Myocyte (in vitro differentiated cells): ENCODE measurements at regions not wholly inside any gene's neighbourhood (a gene's known extent, or its start where the extent isn't known, plus 50 kb on each side); places are given as distances from the start of the nearest gene placed in this dataset.
"Not testable (repeated sequence)": the region's sequence is repeated elsewhere in the genome, so short reads cannot be mapped to it uniquely, and the experiment has no call there.

ENCODE experiments used
- DNase-seq: peaks from one replicate; pipeline ENCODE4 v3.0.0-alpha.2; 2012; ENCODE audit warnings: low read depth

DNA sequence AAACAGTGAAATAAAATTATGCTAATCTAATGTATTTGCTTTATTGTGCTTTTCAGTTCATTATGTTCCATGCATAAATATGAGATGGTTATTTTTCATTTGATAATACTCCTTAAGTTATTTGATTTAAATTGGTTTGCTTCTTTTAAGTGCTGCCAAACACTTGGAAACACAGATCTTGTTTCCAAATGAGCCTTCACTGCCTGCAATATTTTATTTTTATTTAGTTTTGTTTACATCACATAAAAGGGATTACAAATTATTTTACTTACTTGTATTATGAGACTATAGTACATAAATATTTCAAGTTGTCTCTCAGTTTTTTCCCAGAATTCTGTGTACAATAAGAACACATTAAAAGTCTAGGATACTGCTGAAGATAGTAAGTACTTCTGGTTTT lies 1662.4 kb upstream of the B3GALT2 start:
- no peak for DNase-seq

DNA sequence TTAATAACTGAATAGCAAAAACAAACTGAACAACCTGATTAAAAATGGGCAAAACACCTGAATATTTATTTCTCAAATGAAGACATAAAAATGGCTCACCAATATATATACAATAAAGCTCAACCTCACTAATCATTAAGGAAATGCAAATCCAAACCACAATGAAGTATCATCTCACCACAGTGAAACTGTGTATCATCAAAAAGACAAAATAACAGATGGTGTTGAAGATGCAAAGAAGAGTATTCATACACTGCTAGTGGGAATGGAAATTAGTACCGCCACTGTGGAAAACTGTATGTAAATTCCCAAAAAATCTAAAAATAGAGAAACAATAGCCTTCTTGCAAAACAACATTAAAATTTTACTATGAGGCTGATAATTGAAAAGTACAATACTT lies 1660.1 kb upstream of the B3GALT2 start:
- DNase-seq = no peak

- DNase-seq = no peak
These were observed 1656.7 kb upstream of the B3GALT2 start for GRCh38 chr1:194843077-194843476.

DNA sequence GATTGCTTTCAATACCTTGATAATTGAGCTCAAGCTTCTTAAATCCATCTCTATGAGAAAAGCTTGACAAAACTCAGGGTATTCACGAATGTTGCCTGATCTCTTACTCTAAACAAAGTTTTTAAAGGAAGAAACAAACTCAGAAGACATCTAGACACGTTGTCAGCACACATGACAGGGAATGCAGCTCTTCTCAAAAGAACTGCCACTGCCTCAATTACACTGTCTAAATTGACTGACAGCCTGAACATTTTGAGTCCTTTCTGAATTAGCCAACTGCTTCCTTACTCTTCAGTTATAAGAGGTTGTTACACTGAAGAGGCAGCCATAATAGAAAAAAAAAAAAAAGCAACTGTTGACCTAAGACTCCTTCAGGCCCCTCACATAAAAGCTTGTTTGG lies 1646.7 kb upstream of the B3GALT2 start:
- no peak for DNase-seq

DNA sequence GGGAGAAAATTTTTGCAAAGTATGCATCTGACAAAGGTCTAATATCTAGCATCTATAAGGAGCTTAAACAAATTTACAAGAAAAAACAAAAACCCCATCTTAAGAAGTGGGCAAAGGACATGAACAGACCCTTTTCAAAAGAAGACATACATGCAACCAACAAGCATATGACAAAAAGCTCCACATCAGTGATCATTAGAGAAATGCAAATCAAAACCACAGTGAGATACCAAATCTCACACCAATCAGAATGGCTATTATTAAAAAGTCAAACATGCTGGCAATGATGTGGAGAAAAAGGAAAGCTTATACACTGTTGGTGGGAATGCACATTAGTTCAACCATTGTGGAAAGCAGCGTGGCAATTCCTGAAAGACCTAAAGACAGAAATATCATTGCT lies 1645.2 kb upstream of the B3GALT2 start:
- not testable (repeated sequence) for DNase-seq

GRCh38 chr1:194830387-194830786 lies 1644.0 kb upstream of the B3GALT2 start:
- DNase-seq = no peak

- DNase-seq = no peak
These were observed 1643.1 kb upstream of the B3GALT2 start for GRCh38 chr1:194829492-194829891.

DNA sequence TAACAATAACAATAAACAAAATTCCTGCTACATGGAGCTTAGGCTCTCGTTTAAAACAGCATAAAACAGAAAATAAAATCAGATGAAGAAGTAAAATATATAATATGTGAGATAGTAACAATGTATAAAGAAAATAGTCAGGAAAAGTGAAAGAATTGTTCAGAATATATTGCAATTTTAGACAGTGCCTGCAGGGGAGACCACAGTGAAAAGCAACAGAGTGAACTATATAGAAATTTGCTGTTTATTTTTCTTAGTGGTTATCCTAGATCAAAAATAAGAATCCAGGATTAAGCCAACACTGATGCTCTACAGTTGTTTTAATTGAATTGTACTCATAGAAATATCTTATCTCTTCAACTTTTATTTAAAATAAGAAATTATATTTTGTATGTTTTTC lies 1639.0 kb upstream of the B3GALT2 start:
- no peak for DNase-seq

DNA sequence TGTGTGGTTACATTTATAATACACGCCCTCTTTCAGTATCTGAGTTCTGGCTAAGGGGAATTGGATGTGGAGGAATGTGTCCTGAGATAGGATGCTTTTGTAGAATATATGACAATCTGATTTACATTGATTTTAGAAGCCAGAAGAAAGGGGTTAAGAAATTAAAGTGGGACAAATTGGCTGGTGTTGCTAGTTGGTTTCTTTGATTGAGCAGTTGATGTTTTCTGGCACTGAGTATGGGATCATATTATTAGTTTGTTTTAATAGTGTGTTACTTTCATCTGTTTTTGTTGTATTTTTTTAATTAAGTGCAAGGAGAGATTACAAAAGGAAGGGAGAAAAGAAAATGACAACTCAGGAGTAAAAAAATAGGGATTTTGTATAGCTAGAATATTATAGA lies 1634.7 kb upstream of the B3GALT2 start:
- no peak for DNase-seq

DNA sequence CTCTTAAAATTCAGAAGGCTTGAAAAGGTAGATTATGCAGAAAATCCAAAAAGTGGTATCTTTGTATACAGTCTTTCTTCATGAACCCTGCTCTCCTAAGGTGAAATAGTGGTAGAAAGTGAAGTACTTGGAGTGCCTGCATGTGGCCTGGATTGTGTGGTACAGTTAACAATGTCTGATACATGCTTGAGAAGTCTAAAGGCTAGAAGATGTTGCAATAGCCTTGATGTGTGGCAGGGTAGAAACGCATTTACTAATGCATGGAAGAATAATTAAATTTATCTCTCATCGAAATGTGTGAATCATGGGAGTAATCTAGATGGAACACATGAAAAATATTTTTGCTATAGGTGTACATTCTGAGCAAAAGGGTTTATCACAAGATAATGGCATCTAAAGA lies 1632.3 kb upstream of the B3GALT2 start:
- DNase-seq = no peak

DNA sequence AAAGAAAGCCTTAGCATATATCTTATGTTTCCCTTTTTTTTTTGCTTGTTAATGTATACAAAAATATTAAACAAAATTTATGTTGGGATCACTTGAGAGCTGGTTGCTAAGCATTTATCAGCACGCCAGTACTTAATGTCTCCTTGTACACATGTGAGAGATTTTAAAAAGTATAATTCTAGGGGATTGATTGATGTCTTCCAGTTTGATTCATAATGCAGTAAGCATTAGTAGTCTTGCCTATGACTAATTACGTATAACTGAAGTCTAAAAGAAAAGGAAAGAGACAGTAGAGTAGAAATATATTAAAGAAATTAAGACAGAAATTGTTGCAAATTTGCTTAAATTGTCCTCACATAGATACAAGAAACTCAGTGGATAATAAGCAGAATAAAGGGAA lies 1630.4 kb upstream of the B3GALT2 start:
- DNase-seq = no peak

DNA sequence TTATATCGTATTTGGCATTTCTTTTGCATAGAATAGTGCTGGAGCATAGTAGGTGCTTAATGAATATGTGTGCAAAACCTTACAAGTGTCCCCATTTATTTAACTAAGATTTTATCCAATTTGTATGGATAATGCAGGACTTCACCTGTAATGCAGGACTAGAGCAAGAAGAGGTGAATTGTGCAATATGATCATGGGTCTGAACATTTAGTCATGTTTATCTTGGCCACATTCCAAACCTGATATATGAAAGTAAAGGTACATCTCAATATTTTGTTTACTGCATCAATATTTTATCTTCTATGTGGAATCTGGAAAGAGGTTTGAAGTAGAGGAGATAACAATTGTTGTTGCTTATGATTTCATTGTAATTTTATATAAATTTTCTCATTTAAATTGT lies 1626.7 kb upstream of the B3GALT2 start:
- DNase-seq = no peak

- no peak for DNase-seq
These were observed 1623.3 kb upstream of the B3GALT2 start for GRCh38 chr1:194809665-194810064.

- no peak for DNase-seq
These were observed 1622.8 kb upstream of the B3GALT2 start for GRCh38 chr1:194809215-194809614.

DNA sequence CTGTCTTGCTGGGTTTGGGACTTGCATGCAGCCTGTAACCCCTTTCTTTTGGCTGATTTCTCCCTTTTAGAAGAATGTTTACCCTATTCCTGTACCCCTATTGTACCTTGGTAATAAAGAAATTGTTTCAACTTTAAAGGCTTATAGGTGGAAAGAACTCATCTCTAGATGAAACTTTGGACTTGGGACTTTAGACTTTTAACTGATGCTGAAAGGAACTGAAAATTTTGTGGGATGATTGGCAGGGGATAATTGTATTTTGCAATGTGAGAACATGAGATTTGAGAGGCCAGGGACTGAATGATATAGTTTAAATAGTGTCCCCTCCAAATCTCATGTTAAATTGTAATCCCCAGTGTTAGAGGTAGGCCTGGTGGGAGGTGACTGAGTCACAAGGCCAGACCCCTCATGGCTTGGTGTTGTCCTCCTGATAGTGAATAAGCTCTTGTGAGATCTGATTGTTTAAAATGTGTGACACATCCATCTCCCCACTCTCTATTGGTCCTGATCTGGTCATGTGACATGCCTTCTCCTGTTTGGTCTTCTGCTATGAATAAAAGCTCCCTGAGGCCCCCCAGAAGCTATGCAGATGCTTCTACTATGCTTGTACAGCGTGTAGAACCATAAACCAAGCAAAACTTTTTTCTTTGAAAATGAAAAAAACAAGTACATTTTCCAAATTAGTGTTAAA lies 1621.3 kb upstream of the B3GALT2 start:
- no peak for DNase-seq

DNA sequence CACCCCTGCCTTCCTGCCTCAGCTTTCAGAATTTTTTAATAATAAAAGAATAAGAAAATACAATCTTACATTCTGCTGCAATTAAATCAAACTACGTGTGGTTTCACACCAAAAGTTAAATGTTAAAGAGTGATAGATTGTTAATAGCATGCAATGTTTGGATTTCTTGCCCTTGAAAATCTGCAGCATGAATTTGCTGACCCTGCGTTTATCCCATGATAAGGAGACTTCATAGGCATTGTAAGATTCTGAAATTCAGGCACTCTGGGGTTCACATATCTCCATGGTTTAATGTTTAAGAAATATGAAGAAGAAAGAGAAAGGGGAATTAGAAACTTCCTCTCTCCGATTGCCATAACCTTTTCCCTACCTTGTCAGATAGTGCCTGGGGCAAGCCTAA lies 1616.2 kb upstream of the B3GALT2 start:
- no peak for DNase-seq

DNA sequence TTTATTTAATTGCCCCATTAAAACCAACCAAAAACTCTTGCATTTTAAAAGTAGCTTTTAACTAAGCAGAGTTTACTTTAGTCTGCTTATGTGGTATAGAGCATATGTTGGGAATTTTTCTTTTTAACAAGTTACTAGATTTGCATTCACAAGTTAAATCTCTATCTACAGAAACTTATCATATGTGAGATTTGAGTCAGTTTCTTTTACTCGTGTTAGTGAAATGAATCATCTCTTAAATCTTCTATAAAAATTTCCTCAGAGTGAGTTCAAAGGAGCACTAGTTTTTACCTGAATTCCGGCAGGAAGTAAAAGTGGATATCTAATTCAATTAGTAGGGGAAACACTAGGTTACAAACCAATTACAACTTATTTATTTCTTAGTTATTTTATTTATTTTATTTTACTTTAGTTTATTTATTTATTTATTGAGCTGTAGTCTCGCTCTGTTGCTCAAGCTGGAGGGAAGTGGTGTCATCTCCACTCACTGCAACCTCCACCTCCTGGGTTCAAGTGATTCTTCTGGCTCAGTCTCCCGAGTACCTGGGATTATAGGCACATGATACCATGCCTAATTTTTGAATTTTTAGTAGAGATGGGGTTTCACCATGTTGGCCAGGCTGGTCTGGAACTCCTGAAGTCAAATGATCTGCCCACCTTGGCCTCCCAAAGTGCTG lies 1609.6 kb upstream of the B3GALT2 start:
- no peak for DNase-seq

GRCh38 chr1:194787001-194787400 lies 1600.6 kb upstream of the B3GALT2 start:
- DNase-seq = no peak

- DNase-seq = no peak
These were observed 1599.6 kb upstream of the B3GALT2 start for GRCh38 chr1:194786027-194786426.

DNA sequence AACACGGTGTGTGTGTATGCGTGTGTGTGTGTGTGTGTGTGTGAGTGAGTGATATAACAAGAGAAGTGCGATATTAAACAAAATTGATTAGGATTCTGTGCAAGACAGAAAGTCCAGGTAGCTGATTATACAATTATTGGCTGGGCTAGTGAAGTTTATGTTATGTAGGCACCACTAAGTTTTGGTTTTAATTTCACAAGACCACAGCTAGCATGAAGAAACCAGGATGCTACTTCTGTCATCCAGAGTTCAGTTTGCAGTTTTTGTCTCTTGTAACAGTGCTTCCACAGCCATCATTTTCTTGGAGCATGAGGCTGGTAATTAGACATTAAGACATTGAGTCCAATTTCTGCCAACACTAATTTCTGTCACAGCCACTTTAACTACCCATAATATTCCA lies 1590.2 kb upstream of the B3GALT2 start:
- DNase-seq = no peak

DNA sequence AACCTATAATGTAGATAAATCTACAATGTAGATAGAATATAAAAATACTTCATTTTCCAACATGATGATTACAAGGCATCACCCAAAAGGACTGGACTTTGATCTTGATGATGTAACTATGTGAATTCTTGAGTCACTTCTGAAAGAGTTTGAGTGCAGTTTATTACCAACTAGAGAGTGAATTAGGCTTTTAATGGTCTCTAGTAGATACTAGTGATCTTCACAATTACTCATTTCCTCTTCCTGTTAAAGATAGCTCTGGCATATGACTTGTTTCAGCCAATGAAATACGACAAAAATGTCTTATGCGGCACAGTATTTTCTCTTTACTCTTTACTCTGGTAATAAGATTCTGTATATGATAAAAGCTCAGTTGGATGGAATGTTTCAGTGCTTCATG lies 1588.1 kb upstream of the B3GALT2 start:
- DNase-seq = no peak

DNA sequence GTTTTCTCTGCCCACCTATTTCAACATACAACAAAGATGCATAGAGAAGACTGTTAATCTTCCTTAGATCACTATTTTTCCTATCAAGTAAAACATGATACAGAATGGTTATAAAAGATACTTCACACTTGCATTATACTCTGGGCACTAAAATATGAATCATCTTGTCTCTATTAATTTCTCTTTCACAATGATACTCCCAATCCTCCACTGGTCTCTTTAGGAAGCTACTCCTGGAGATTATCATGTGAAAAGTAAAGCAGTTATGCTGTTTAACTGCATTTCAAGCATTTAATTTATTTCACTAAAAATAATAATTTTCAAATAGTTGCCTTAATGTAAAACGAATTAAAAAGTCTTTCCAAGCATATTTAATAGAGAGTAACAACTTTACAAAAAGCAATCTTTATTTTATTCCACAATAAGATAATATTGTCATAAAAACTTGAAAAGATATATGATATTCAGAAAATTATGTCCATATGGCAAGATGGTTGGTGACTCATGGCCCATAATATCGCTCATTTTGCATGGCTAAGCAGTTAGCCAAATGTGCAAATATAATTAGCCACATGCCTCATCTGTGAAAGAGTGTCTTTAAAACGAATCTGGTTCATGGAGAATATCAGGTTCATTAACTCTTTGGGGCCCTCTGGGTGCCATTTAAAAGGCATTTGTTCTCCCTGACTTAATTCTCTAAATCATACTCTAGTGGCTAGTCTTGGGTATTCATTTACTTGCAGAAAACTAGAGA lies 1569.0 kb upstream of the B3GALT2 start:
- peak; percentile 22 for DNase-seq

DNA sequence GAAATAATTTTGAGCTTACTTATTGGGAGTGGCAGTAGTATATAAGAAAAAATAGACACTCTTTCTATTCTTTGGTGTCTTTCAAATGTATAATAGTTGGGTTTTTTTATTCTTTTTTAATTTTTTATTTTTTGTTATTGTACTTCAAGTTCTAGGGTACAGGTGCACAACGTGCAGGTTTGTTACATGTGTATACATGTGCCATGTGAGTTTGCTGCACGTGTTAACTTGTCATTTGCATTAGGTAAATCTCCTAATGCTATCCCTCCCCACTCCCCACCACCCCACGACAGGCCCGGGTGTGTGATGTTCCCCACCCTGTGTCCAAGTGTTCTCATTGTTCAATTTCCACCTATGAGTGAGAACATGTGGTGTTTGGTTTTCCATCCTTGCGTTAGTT lies 1552.4 kb upstream of the B3GALT2 start:
- not testable (repeated sequence) for DNase-seq
